Fibroblast of lung (primary cell): ENCODE measurements at regions not wholly inside any gene's neighbourhood (a gene's known extent, or its start where the extent isn't known, plus 50 kb on each side); places are given as distances from the start of the nearest gene placed in this dataset.

Experiments
- EZH2 ChIP-seq: IDR thresholded peaks from 2 replicates; pipeline ENCODE4 v1.5.1; 2012; ENCODE audit warnings: low read length, control low read depth, mild to moderate bottlenecking; ENCODE audit errors: missing control alignments
- TF ChIP-seq, protein P1 (sequence below), 2 donors: IDR thresholded peaks in 1 of 2; conservative IDR thresholded peaks in 1 of 2; 1 replicate in 1 of 2; 2 replicates in 1 of 2; pipeline ENCODE4 v1.5.1; 2011 to 2012; ENCODE audit warnings: low read length in 2 of 2, control low read depth in 1 of 2, inconsistent platforms in 1 of 2, low read depth in 1 of 2, mild to moderate bottlenecking in 1 of 2

DNA sequence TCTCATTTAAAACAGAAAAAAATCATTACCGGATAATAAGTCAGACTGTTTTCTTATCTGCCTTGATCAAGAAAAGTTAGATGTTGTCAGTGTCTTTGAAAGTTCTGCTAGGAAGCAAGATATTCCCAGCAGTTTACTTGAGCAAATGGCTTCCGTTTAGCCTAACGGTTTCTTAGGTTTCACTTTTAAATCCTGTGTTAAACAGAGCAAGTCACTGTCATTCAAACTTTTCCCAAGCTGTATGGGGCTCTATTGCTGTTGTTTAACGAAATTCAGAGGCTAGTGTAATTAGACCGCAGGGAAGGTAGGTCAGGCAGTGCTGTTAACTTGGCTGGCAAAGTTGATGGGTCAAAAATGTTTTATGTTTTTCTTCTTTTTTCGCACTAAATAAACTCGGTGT, 80.3 kb upstream of the NEIL3 start:
- TF ChIP-seq, protein P1, sequence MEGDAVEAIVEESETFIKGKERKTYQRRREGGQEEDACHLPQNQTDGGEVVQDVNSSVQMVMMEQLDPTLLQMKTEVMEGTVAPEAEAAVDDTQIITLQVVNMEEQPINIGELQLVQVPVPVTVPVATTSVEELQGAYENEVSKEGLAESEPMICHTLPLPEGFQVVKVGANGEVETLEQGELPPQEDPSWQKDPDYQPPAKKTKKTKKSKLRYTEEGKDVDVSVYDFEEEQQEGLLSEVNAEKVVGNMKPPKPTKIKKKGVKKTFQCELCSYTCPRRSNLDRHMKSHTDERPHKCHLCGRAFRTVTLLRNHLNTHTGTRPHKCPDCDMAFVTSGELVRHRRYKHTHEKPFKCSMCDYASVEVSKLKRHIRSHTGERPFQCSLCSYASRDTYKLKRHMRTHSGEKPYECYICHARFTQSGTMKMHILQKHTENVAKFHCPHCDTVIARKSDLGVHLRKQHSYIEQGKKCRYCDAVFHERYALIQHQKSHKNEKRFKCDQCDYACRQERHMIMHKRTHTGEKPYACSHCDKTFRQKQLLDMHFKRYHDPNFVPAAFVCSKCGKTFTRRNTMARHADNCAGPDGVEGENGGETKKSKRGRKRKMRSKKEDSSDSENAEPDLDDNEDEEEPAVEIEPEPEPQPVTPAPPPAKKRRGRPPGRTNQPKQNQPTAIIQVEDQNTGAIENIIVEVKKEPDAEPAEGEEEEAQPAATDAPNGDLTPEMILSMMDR (conservative IDR thresholded peaks at IDR 0.05 in 1 of 2, IDR thresholded peaks at IDR 0.05 in 1 of 2; ENCODE audit: low read depth in 1 of 2, low read length in 2 of 2), result no peak
- no peak for TF ChIP-seq EZH2
